Effector CD4-positive, alpha-beta T cell (primary cell): ENCODE measurements at regions not wholly inside any gene's neighbourhood (a gene's known extent, or its start where the extent isn't known, plus 50 kb on each side); places are given as distances from the start of the nearest gene placed in this dataset.

ENCODE experiments used
- DNase-seq: peaks from one replicate; pipeline ENCODE4 v3.0.0-alpha.2; 2020

- no peak for DNase-seq
Measured at GRCh38 chr10:43888586-43888985, 239.9 kb upstream of the ZNF32 start.

DNA sequence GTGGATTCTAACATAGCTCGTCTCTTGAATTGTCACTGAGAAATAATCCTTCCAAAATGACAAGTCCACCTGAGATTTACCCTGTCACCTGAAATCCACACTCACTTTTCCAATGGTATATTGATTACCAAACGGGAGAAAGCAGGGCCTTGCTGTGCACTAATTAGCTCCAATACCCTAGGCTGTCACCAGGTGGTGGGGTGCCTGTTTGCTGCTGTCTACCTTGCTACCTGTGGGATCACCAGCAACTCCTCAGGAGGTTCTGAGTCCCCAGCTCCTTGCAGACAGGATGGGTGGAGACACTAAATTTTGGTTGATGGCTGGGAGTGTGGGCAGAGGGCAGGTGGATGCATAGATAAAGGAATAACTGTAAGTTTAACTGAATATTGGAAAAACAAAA, 237.2 kb upstream of the ZNF32 start:
- no peak for DNase-seq

DNA sequence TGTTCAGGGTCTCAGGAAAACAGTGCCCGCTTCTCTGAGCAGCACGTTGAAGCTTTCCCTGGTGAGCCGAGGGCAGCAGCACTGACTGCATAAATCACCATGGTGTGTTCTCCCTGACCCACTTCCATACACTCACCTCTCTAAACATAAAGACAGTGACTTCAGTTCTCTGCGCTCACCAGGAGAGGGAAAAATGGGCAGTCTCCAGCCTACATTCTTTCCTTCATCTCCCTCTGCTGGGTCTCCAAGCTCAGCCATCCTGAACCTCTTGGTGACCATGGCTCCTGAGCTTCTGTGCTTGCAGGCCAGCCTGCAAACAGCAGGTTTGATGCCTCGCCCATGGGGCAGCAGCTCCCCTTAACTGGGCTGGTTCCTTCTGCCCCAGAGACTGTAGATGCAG, 236.6 kb upstream of the ZNF32 start:
- DNase-seq, result no peak

DNA sequence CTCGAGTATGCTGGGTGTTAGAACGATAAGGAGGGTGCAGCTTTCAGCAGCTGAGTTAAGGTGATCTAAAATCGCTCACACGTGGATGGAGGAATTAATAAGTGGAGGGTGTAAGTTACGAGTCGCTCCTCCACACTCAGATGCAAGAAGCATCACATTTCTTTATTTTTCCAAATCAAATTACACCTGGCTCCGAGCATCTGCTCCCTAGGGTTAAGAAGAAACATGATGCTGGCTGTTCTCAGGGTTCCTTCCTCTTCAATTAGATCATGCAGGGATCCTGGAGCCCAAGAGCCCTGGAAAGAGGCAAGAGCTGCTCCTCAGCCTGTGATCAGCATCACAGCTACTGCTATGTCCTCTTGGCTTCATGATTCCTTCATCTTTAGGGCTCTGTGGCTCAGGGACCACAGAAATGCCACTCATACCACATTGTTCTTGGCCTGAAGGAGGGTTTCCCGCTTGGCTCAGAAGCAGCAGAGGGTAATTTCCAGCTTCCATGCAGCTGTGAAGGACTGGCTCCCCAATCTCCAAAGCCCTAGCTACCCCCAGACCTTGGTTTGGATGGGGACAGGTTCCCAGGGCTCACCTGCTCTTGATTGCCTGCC, 235.9 kb upstream of the ZNF32 start:
- no peak for DNase-seq

DNA sequence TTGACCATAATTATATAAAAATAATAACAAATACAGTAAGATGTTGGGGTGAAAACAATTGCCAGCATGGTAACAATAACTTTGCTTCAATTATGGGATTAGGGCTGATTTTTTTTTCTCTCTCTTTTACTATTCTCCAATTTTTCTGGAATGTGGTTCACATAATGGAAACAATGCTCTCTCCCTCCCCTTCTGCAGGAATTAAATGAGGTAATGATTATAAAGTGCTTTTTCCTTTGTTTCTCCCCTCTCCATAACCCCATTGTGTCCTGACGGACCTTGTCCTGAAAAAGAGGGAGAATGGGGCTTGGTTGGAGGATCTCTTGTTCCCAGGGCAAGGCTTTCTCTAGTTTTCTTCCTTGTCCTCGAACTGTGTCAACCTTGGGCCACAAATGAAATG, 234.0 kb upstream of the ZNF32 start:
- no peak for DNase-seq

DNA sequence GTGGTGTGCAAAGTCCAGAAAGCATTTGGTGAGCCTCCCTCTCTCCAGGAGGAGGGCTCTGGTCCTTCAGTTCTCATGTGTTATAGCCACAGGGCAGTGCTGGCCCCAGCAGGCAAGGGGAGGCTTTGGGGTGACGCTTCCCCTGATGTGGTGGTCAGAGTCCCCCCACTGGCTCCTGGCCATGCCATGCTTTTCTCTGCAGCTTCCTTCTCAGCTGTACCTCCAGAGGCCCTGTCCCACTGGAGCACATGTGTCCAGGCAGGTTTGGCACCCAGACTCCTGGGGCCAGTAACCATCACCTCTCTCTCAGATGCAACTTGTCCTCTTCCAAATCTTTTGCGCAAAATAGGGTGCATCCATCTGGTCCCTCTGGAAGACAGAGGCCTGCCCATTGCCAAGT, 233.0 kb upstream of the ZNF32 start:
- DNase-seq, result no peak

DNA sequence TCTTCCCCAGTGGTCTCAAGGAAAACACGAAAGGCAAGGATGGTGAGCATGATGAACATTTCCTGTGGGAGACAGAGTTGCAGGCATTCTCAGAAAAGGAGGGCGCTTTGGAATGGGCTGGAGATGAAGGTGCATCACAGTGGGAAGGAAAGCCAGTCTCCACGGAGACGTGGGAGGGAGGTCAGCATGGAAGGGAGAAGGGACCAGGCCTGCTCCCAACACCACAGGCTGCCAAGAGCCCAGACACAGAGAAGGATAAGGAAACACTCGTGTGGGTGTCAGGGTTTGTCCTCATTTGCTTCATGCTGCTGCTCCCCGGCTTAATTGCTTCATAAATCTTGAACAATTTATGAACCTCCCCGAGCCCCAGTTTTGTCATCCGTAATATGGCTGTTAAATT, 231.5 kb upstream of the ZNF32 start:
- DNase-seq, result no peak

- DNase-seq, result no peak
Measured at GRCh38 chr10:43879742-43880141, 231.1 kb upstream of the ZNF32 start.

GRCh38 chr10:43879162-43879561, 230.5 kb upstream of the ZNF32 start:
- DNase-seq, result no peak

DNA sequence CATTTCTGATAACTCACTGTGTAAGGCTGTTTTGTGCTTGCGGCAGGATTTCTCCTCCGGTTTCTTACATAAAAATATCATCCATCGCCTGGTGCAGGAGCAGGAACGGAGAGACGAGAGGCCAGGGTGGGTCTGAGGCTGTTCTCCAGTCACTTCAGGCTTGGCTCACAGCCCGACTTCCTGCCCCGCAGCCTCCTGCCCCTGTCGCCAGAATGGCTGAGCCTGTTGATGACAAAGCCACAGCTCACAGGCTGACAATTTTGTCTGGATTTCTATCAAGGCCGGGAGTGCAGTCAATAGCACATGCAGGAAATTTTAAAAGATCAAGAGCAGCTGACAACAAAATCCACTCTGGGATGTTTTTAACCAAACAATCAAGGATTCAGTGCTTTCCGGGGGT, 229.7 kb upstream of the ZNF32 start:
- DNase-seq, result no peak

- no peak for DNase-seq
Measured at GRCh38 chr10:43876976-43877375, 228.3 kb upstream of the ZNF32 start.

- no peak for DNase-seq
Measured at GRCh38 chr10:43874984-43875383, 226.3 kb upstream of the ZNF32 start.

DNA sequence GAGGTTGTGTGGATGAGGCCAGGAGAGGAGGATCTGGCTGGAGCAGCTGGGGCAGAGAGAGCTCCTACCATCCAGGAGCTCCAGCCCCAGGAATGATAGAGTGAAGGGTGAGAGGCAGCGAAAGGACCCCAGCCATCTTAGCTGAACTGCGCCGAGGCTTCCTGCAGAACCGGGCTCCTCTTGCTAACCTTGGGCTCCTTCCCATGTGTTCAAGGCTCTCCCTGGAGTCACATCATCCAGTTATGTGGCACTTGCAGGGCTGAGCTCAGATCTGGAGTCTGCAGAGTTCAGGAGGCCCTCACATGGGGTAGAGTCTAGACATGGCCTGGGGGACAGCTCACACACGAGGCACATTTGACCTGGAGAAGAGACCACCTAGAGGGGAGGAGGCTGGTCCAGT, 225.0 kb upstream of the ZNF32 start:
- DNase-seq, result no peak

- no peak for DNase-seq
Measured at GRCh38 chr10:43872644-43873043, 224.0 kb upstream of the ZNF32 start.

DNA sequence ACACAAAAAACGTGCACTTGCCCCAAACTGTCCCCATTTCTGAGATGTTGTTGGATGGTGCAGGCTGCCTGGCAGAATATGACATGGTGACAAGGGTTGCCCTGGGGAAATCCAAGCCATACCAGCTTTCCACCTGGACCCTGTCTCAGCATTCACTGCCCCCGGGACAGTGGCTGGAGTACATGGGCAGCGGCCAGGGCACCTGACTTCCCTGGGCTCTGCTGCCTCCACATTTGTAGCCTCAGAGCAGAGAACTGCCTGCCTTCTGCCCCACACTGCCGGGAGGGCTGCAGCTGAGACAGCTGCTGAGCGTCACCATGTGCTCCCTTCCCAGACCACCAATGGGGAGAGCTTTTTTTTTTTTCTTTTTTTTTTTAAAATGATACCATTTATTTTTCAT, 222.9 kb upstream of the ZNF32 start:
- DNase-seq, result no peak

DNA sequence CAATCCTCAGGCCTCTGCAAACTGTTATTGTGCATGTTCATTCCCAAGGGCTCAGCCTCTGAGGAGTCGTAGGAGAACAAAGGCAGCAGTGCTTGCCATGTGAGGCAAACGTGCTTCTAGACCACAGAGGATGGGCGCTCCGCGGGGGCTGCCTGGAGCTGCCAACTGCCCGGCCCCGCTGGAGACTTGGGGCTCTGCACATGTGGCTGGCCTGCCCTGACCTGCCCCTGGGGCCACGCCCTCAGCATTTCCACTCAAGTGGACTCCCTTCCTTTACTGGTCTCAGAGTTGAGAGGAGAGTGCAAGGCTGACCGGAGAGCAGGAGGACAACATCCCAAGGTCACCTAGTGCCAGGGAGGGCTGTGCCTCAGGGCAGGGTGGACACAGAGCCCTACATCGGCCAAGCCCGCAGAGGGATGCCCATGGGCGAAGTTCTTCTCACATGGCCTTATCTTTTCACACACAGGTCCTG, 222.3 kb upstream of the ZNF32 start:
- no peak for DNase-seq

DNA sequence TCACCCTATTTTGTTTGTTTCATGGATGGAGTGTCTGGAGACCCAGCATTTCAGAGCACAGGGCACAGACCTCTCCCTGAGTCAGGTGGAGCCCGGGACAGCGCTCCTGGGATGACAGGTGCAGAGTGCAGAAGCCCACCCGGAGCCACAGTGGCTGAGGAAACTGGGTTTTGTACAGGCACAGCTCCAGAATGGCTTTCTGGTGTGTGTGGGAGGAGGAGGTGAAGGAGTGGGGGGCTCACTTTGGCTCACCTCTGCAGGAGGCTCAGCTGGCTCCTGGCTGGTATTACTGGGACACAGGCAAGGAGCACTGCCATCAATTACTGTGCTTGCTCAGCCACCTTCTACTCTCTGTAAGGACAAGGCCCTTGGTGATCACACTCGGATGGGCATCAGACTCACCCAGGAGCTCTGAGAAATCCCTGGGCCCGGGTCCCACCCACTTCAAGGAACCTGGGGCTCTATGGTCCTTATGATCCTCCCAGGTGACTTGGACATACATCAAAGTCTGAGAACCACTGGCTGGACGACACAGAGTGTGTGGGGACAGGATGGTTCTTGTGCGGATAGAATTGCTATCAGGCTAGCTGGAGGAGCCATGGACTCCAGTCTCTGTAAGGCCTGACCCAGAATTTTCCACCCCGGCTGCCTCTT, 221.1 kb upstream of the ZNF32 start:
- no peak for DNase-seq

GRCh38 chr10:43868952-43869351, 220.3 kb upstream of the ZNF32 start:
- DNase-seq, result no peak

- no peak for DNase-seq
Measured at GRCh38 chr10:43867667-43868565, 219.2 kb upstream of the ZNF32 start.

- DNase-seq, result no peak
Measured at GRCh38 chr10:43867113-43867512, 218.4 kb upstream of the ZNF32 start.

- DNase-seq, result no peak
Measured at GRCh38 chr10:43866712-43867111, 218.0 kb upstream of the ZNF32 start.

DNA sequence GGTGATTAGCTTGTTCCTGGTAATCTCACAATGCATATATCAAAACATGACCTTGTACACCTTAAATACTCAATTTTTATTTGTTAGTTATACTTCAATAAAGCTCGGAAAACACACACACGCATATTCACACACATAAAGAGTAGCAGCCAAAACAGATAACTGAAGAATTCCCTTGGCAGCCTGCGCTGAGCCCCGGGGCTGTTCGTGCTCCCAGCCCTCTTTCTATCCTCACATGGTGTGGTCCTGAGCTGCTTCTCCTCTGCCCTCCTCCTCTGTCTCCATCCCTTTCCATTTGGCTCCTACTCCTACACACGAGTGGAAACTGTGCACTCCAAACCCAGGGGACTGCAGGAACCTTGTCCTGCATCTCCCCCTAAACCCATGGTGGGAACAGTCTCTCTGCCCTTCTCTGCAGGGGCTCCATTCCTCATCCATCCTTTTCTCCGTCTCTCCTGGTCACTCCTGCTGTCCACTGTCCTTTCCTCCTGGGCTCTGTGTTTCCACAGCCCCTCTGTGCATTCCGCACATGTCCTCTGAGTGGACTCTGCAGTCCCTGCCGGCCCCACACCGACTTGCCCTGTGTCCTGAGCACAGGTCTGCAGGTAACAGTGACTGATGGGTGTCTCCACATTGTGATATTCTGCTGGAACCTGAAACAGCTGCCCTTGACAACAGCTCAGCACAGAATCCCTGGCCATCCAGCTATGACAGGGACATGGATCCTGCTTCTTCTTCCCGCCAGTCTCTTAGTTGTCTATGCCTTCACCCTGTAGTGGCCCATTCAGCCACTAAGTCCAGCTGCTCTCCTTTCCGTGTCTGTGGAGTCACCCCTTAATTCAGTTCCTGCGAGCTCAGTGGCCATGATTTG, 216.8 kb upstream of the ZNF32 start:
- DNase-seq, result no peak

GRCh38 chr10:43864656-43865055, 216.0 kb upstream of the ZNF32 start:
- no peak for DNase-seq
